Stimulated activated CD4-positive, alpha-beta T cell treated with anti-CD3 and anti-CD28 coated beads, Interleukin-1b, Interleukin-23, amount 100 ng/mL, for 24 hours (primary cell): ENCODE measurements at regions not wholly inside any gene's neighbourhood (a gene's known extent, or its start where the extent isn't known, plus 50 kb on each side); places are given as distances from the start of the nearest gene placed in this dataset.

Experiments used
- DNase-seq, 4 experiments: peaks; one replicate each; pipeline ENCODE4 v3.0.0-alpha.2; 2020; ENCODE audit warnings: low read depth in 4 of 4, low spot score in 1 of 4

DNA sequence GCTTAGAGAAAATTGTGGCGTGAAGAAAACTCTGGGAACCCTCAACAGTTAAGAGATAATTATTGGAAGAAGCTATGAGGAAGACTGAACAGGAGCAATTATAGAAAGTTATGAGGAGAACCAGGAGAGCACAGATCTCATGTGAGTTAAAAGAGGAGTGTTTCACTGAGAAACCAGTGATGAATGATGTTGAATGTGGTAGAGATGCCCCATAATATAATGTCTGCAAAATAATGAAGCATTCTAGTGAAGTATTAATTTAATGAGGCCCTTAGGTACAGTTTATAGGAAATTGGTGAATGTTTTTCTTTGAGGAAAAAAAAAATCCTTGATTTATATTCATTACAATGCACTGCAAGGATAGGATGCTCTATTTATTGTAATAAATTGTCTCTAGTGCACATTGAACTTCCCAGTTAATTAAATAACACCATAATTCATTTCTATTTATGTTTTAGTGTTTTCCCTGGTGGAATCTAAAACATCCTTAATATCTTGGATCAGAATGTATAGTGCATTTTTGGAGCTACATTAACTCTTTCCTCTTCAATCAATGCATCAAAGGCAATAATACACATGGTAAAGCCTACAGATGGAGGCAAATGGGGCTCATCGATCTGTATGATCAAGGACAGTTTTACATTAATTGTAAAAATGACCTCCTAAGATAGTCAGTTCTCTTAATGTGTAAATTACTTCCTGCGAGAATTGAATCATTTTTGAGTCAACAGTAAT, 91.4 kb upstream of the EYS start:
- no peak for DNase-seq

GRCh38 chr6:65790666-65791065, 83.6 kb upstream of the EYS start:
- DNase-seq = no peak

- no peak for DNase-seq
These were observed 80.8 kb upstream of the EYS start for GRCh38 chr6:65787787-65788186.

GRCh38 chr6:65786815-65787214, 79.8 kb upstream of the EYS start:
- no peak for DNase-seq

DNA sequence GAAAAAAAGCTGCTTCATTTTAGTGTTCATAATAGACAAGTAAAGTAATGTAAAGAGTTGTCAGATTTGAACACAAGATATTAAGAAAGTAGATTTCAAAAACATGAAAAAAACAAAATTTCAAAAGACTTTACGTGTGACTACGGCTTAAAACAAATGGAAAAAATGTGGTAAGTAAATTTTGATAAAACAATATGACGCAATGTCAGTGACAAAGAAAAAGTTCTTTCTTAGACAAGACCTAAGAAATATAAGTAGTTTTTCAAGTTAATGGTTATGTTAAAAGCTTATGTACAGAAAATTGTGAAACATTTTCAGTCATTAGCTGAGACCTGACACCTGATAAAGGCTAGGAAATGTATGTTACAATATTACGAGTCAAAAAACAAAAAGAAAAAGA, 73.7 kb upstream of the EYS start:
- no peak for DNase-seq

DNA sequence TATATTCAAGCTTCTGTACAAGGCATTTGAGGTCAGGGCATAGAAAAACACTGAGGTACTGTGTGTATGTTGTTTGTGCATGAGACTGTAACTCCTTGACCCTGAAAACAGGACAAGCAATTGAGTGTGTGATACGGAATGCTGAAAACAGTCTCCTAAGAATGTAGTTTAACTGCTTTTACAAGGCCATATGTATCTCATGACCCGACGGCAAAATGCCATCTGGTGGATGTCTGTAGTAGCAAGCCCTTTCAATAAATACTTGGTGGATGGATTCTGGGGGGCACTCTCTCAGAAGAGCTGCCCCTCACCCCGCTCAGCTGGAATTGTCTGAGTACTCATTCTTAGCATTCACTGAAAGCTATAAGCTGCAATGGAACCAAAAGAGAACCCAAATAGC, 69.3 kb upstream of the EYS start:
- DNase-seq = no peak

DNA sequence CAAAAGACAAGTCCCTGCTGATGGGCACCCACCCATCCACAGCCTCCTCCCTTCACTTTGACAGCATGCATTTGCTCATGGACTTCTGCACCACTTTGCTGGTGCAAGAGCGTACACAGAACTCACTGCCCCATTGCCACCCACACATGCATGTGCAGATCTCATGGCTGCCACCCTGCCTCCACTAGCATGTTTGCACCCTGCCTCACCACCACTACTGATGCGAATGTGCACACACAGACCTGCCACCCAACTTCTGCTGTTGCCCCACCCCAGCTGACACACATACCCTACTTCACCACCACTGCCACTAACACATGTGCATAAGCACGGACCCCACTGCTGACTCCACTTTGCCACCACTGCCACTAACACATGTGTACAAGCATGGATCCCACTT, 64.9 kb upstream of the EYS start:
- no peak for DNase-seq

GRCh38 chr6:65761890-65762289, 54.9 kb upstream of the EYS start:
- no peak for DNase-seq

GRCh38 chr6:65760285-65760684, 53.3 kb upstream of the EYS start:
- no peak for DNase-seq
